ENCODE measurements at regions not wholly inside any gene's neighbourhood (a gene's known extent, or its start where the extent isn't known, plus 50 kb on each side); places are given as distances from the start of the nearest gene placed in this dataset.
"Not testable (repeated sequence)": the region's sequence is repeated elsewhere in the genome, so short reads cannot be mapped to it uniquely, and the experiment has no call there.

DNA sequence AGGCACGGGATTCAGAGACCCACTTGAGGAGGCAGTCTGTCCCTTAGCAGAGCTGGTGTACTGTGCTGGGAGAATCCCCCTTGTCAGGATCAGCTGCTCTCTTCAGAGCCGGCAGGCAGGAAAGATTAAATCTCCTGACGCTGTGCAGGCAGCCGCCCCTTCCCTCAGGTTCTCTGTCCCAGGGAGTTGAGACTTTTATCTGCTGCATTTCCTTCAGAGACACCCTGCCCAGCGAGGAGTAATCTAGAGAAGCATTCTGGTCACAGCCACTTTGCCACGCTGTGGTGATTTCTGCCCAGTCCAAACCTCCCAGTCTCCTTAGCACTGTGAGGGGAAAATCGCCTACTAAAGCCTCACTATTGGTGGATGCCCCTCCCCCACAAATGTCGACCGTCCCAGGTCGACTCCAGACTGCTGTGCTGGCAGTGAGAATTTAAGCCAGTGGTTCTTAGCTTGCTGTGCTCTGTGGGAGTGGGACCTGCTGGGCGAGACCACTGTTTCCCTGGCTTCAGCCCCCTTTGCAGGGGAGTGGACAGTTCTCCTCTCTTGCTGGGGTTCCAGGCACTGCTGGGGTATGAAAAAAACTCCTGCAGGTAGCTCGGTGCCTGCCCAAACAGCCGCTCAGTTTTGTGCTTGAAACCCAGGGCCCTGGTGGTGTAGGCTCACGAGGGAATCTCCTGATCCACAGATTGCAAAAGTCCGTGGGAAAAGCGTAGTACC lies 265.4 kb downstream of the ZWINT start:
- in situ Hi-C loops (cut with MboI; ENCODE audit: low pct_unique_long_range_greater_than_20kb, low sequenced_read_pairs, unreplicated experiment) = no loop called here
- no peak for DNase-seq (ENCODE audit: low spot score)
- TF ChIP-seq, protein P1, sequence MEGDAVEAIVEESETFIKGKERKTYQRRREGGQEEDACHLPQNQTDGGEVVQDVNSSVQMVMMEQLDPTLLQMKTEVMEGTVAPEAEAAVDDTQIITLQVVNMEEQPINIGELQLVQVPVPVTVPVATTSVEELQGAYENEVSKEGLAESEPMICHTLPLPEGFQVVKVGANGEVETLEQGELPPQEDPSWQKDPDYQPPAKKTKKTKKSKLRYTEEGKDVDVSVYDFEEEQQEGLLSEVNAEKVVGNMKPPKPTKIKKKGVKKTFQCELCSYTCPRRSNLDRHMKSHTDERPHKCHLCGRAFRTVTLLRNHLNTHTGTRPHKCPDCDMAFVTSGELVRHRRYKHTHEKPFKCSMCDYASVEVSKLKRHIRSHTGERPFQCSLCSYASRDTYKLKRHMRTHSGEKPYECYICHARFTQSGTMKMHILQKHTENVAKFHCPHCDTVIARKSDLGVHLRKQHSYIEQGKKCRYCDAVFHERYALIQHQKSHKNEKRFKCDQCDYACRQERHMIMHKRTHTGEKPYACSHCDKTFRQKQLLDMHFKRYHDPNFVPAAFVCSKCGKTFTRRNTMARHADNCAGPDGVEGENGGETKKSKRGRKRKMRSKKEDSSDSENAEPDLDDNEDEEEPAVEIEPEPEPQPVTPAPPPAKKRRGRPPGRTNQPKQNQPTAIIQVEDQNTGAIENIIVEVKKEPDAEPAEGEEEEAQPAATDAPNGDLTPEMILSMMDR (IDR thresholded peaks at IDR 0.05; ENCODE audit: extremely low read depth, insufficient read depth, missing control alignments) = no peak

DNA sequence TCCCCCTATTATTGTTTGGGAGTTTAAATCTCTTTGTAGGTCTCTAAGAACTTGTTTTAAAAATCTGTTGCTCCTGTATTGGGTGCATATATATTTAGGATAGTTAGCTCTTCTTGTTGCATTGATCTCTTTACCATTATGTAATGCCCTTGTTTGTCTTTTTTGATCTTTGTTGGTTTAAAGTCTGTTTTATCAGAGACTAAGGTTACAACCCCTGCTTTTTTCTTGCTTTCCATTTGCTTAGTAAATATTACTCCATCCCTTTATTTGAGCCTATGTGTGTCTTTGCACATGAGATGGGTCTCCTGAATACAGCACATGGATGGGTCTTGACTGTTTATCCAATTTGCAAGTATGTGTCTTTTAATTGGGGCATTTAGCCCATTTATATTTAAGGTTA lies 267.4 kb downstream of the ZWINT start:
- in situ Hi-C loops (cut with MboI; ENCODE audit: low pct_unique_long_range_greater_than_20kb, low sequenced_read_pairs, unreplicated experiment); DNase-seq (ENCODE audit: low spot score): not testable (repeated sequence)

DNA sequence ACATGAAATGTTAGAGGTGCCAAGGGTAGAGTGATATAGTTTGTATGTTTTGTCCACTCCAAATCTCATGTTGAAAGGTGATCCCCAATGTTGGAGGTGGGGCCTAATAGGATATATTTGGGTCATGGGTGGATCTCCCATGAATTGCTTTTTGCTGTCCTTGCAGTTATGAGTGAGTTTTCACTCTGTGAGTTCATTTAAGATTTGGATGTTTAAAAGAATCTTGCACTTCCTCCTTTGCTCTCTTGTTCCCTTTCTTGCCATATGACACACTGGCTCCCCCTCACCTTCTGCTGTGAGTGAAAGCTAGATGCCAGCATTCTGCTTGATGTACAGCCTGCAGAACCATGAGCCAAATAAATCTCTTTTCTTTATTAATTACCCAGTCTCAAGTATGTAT lies 269.2 kb downstream of the ZWINT start:
- TF ChIP-seq, protein P1 (IDR thresholded peaks at IDR 0.05; ENCODE audit: extremely low read depth, insufficient read depth, missing control alignments) = no peak
- in situ Hi-C loops (cut with MboI; ENCODE audit: low pct_unique_long_range_greater_than_20kb, low sequenced_read_pairs, unreplicated experiment) = no loop called here
- no peak for DNase-seq (ENCODE audit: low spot score)

DNA sequence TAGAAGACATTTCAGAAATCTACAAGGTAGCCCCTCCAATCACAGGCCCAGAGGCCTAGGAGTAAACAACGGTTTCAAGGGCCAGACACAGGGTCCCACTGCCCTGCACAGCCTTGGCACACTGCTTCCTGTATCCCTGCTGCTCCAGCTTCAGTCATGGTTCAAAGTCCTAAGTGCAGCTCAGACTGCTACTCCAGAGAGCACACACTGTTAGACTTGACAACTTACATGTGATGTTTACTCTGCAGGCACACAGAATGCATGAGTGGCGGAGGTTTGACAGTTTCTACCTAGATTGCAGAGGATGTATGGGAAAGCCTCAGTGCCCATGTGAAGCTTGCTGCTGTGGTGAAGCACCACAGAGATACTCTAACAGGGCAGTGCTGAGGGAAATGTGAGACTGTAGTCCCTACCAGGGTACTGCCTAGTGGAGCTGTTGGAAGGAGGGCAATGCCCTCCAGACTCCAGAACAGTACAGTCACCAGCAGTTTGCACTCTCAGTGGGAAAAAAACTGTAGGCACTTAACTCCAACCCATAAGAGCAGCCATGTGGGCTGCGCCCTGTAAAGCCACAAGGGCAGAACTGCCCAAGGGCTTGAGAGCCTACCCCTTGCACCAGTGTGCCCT lies 270.0 kb downstream of the ZWINT start:
- TF ChIP-seq, protein P1 (IDR thresholded peaks at IDR 0.05; ENCODE audit: extremely low read depth, insufficient read depth, missing control alignments) = no peak
- in situ Hi-C loops (cut with MboI; ENCODE audit: low pct_unique_long_range_greater_than_20kb, low sequenced_read_pairs, unreplicated experiment) = no loop called here
- no peak for DNase-seq (ENCODE audit: low spot score)

DNA sequence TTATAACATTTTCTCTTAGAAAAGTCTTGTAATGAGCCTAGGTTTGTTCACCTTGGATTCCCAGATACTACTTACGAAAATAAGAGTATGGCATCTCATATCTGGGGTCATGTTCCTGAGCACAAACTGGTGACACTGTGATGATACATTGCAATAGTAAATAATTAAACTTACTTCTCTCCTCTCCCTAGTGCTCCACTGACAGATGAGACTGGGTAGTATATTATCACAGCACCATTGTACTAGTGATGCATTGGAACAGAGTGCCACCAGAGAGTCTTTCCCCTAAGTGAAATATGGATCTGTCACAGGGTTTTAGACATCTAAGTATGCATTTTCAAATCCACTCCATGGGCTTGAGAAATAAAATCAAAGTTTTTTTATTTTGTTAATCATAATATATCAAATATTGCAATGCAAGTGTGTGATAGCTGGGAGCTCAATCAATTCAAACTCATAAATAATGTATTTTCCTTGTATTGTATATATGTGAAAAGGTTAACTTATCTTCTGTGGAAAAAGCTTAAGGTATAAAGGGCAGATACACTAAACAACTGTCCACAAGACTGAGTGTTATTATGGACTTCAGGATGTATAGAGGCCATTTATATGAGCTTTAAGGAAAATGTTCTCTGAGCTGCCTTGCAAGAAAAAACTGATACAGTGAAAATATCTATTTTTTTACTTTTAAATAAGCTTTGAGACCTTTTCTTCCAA lies 275.5 kb downstream of the ZWINT start:
- no peak for DNase-seq (ENCODE audit: low spot score)
- TF ChIP-seq, protein P1 (IDR thresholded peaks at IDR 0.05; ENCODE audit: extremely low read depth, insufficient read depth, missing control alignments) = no peak
- in situ Hi-C loops (cut with MboI; ENCODE audit: low pct_unique_long_range_greater_than_20kb, low sequenced_read_pairs, unreplicated experiment) = no loop called here

DNA sequence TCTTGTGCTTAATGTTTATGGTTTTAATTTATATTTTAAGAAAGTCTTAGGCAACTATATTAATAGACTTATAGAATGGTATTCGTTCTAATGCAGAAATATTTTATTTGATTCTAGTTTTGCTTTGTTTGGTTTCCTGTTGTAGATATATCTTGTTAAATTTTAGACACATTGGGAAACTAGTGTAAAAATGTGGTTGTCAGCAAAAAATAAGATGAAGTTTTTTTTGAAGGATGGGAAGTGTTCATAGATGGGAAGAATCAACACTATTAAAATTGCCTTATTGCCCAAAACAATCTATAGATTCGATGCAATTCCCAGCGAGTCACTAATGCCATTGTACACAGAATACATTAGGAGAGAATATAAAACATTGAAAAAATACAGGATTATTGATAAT lies 278.9 kb downstream of the ZWINT start:
- in situ Hi-C loops (cut with MboI; ENCODE audit: low pct_unique_long_range_greater_than_20kb, low sequenced_read_pairs, unreplicated experiment) = no loop called here
- TF ChIP-seq, protein P1 (IDR thresholded peaks at IDR 0.05; ENCODE audit: extremely low read depth, insufficient read depth, missing control alignments) = no peak
- no peak for DNase-seq (ENCODE audit: low spot score)

Data from GM13977 (cell line).